Endothelial cell of umbilical vein (primary cell): ENCODE measurements at regions not wholly inside any gene's neighbourhood (a gene's known extent, or its start where the extent isn't known, plus 50 kb on each side); places are given as distances from the start of the nearest gene placed in this dataset.

ENCODE experiments used
- CTCF ChIP-seq, 2 donors: IDR thresholded peaks; 1 replicate in 1 of 2; 2 replicates in 1 of 2; pipeline ENCODE4 v1.5.1; 2011; ENCODE audit warnings: low read length in 2 of 2, mild to moderate bottlenecking in 2 of 2, moderate library complexity in 2 of 2, control low read depth in 1 of 2, inconsistent platforms in 1 of 2, low read depth in 1 of 2; ENCODE audit not compliant: insufficient read depth in 1 of 2; ENCODE audit errors: extremely low read depth in 1 of 2
- POLR2A ChIP-seq: IDR thresholded peaks from 2 replicates; pipeline ENCODE4 v1.6.1; 2012; ENCODE audit warnings: low read depth, mild to moderate bottlenecking, control low read depth, low read length

GRCh38 chr11:115111066-115111465 is 393.1 kb downstream of the CADM1 start:
- TF ChIP-seq POLR2A: no peak
- TF ChIP-seq CTCF (IDR thresholded peaks at IDR 0.05; ENCODE audit: extremely low read depth in 1 of 2, insufficient read depth in 1 of 2, low read depth in 1 of 2, low read length in 2 of 2): no peak
